Mesodermal cell (in vitro differentiated cells): ENCODE measurements at regions not wholly inside any gene's neighbourhood (a gene's known extent, or its start where the extent isn't known, plus 50 kb on each side); places are given as distances from the start of the nearest gene placed in this dataset.
"Not testable (repeated sequence)": the region's sequence is repeated elsewhere in the genome, so short reads cannot be mapped to it uniquely, and the experiment has no call there.

ENCODE experiments used
- H3K27ac ChIP-seq: 2 replicates; pipeline ENCODE4 v1.7.0; 2013; ENCODE audit warnings: mild to moderate bottlenecking, low read depth, low read length, moderate library complexity; ENCODE audit not compliant: severe bottlenecking
- H3K36me3 ChIP-seq: 2 replicates; pipeline ENCODE4 v1.7.1; 2013; ENCODE audit warnings: mild to moderate bottlenecking, low read length, moderate library complexity; ENCODE audit not compliant: control insufficient read depth, insufficient read depth
- H3K4me1 ChIP-seq: one replicate; pipeline ENCODE4 v1.7.1; 2013; ENCODE audit warnings: mild to moderate bottlenecking, low read length; ENCODE audit not compliant: insufficient read depth, control insufficient read depth, poor library complexity, severe bottlenecking
- H3K4me3 ChIP-seq: 2 replicates; pipeline ENCODE4 v1.7.0; 2013; ENCODE audit warnings: low read length, control low read depth, mild to moderate bottlenecking; ENCODE audit not compliant: insufficient read depth, poor library complexity, severe bottlenecking; ENCODE audit errors: extremely low read depth
- H3K9me3 ChIP-seq: 2 replicates; pipeline ENCODE4 v1.7.1; 2013; ENCODE audit warnings: mild to moderate bottlenecking, low read length, moderate library complexity; ENCODE audit not compliant: control insufficient read depth
- WGBS, 2 experiments: methylation state at CpG; one replicate each; pipeline ENCODE4 v1.1.5; 2013; ENCODE audit warnings: missing lambda C conversion rate in 2 of 2; ENCODE audit not compliant: insufficient coverage in 2 of 2; 5-methylcytosine and 5-hydroxymethylcytosine counted together

- Histone ChIP-seq H3K4me1 (no peaks in the 10 kb centered on the region), H3K27ac (no peak overlapping the region), H3K4me3 (no peak overlapping the region), H3K9me3 (no peaks in the 10 kb centered on the region), H3K36me3 (no peaks in the 10 kb centered on the region)
- WGBS, 2 experiments = 95 to 98% methylated on average over 8 of the region's 8 CpGs
These were observed 73.7 kb downstream of the PRR15 start for GRCh38 chr7:29637374-29637773.

GRCh38 chr7:29638841-29639240 lies 75.2 kb downstream of the PRR15 start:
- not testable (repeated sequence) for H3K9me3 ChIP-seq, H3K4me3 ChIP-seq, H3K36me3 ChIP-seq, H3K4me1 ChIP-seq, H3K27ac ChIP-seq
- 86 to 92% methylated on average over 2 of the region's 3 CpGs for WGBS, 2 experiments

- H3K36me3 ChIP-seq = no peaks in the 10 kb centered on the region
- 87 to 98% methylated on average over 4 of the region's 5 CpGs for WGBS, 2 experiments
- H3K9me3 ChIP-seq = no peaks in the 10 kb centered on the region
- no peaks in the 10 kb centered on the region for H3K4me1 ChIP-seq
- no peak overlapping the region for H3K27ac ChIP-seq
- H3K4me3 ChIP-seq = no peak overlapping the region
These were observed 75.8 kb downstream of the PRR15 start for GRCh38 chr7:29639386-29639785.

GRCh38 chr7:29639886-29640595 lies 76.4 kb downstream of the PRR15 start:
- H3K36me3 ChIP-seq = no peaks in the 10 kb centered on the region
- H3K27ac ChIP-seq = no peak overlapping the region
- no peak overlapping the region for H3K4me3 ChIP-seq
- no peaks in the 10 kb centered on the region for H3K9me3 ChIP-seq
- H3K4me1 ChIP-seq = no peaks in the 10 kb centered on the region
- 66 to 71% methylated on average over 9 to 12 of the region's 12 CpGs for WGBS, 2 experiments

GRCh38 chr7:29641651-29642050 lies 78.0 kb downstream of the PRR15 start:
- Histone ChIP-seq H3K4me1 (peaks cover 3% of the 10 kb centered on the region), H3K4me3 (no peak overlapping the region), H3K36me3 (no peaks in the 10 kb centered on the region), H3K27ac (no peak overlapping the region), H3K9me3 (no peaks in the 10 kb centered on the region)
- WGBS, 2 experiments = 100% methylated on average over 5 of the region's 5 CpGs

- no peaks in the 10 kb centered on the region for H3K36me3 ChIP-seq
- peaks cover 10% of the 10 kb centered on the region for H3K4me1 ChIP-seq
- WGBS, 2 experiments = 92 to 93% methylated on average over 9 to 10 of the region's 10 CpGs
- no peak overlapping the region for H3K27ac ChIP-seq
- H3K4me3 ChIP-seq = no peak overlapping the region
- no peaks in the 10 kb centered on the region for H3K9me3 ChIP-seq
These were observed 79.0 kb downstream of the PRR15 start for GRCh38 chr7:29642494-29643155.

- WGBS, 2 experiments = 63 to 91% methylated on average over 1 to 2 of the region's 2 CpGs
- H3K36me3 ChIP-seq, H3K9me3 ChIP-seq, H3K4me3 ChIP-seq: not testable (repeated sequence)
- Histone ChIP-seq H3K4me1 (peaks cover 15% of the 10 kb centered on the region), H3K27ac (peak overlapping the region; percentile 86)
These were observed 82.5 kb downstream of the PRR15 start for GRCh38 chr7:29646116-29646515.

GRCh38 chr7:29647020-29647654 lies 83.5 kb downstream of the PRR15 start:
- Histone ChIP-seq H3K4me3 (no peak overlapping the region), H3K9me3 (no peaks in the 10 kb centered on the region), H3K27ac (peak overlapping the region; percentile 86), H3K4me1 (peaks cover 15% of the 10 kb centered on the region), H3K36me3 (peaks cover 5% of the 10 kb centered on the region)
- WGBS, 2 experiments = 45 to 71% methylated on average over 3 of the region's 4 CpGs

- Histone ChIP-seq H3K27ac (peak overlapping the region; percentile 86), H3K4me1 (peaks cover 15% of the 10 kb centered on the region)
- not testable (repeated sequence) for H3K9me3 ChIP-seq, H3K4me3 ChIP-seq, H3K36me3 ChIP-seq
- WGBS, 2 experiments = 86 to 93% methylated on average over 5 of the region's 5 CpGs
These were observed 84.1 kb downstream of the PRR15 start for GRCh38 chr7:29647691-29648210.

- H3K9me3 ChIP-seq = no peaks in the 10 kb centered on the region
- H3K27ac ChIP-seq = no peak overlapping the region
- 95 to 97% methylated on average over 24 to 25 of the region's 33 CpGs for WGBS, 2 experiments
- H3K4me1 ChIP-seq = peaks cover 15% of the 10 kb centered on the region
- H3K36me3 ChIP-seq = peaks cover 5% of the 10 kb centered on the region
- H3K4me3 ChIP-seq = no peak overlapping the region
These were observed 85.5 kb downstream of the PRR15 start for GRCh38 chr7:29649028-29649716.
